DMS114 treated with DMSO at 0.1 percent for 48 hours (cell line): ENCODE measurements at regions not wholly inside any gene's neighbourhood (a gene's known extent, or its start where the extent isn't known, plus 50 kb on each side); places are given as distances from the start of the nearest gene placed in this dataset.
"Not testable (repeated sequence)": the region's sequence is repeated elsewhere in the genome, so short reads cannot be mapped to it uniquely, and the experiment has no call there.

ENCODE experiments used
- DNase-seq: peaks from one replicate; lab custom pipeline; 2025; ENCODE audit not compliant: unreplicated experiment; lab: John Stamatoyannopoulos, UW

- DNase-seq, result no peak
Observed at GRCh38 chr13:62234780-62235440, 819.3 kb upstream of the PCDH20 start.

GRCh38 chr13:62210951-62211350 is 795.3 kb upstream of the PCDH20 start:
- no peak for DNase-seq

GRCh38 chr13:62209529-62209928 is 793.9 kb upstream of the PCDH20 start:
- no peak for DNase-seq

GRCh38 chr13:62207388-62207787 is 791.7 kb upstream of the PCDH20 start:
- DNase-seq, result no peak

GRCh38 chr13:62206165-62206564 is 790.5 kb upstream of the PCDH20 start:
- no peak for DNase-seq

- no peak for DNase-seq
Observed at GRCh38 chr13:62205273-62205672, 789.6 kb upstream of the PCDH20 start.

GRCh38 chr13:62194371-62194770 is 778.7 kb upstream of the PCDH20 start:
- no peak for DNase-seq

- no peak for DNase-seq
Observed at GRCh38 chr13:62193919-62194318, 778.3 kb upstream of the PCDH20 start.

GRCh38 chr13:62185631-62186255 is 770.1 kb upstream of the PCDH20 start:
- no peak for DNase-seq

- DNase-seq, result no peak
Observed at GRCh38 chr13:62176051-62176450, 760.4 kb upstream of the PCDH20 start.

- DNase-seq, result peak; percentile 9
Observed at GRCh38 chr13:62173958-62174357, 758.3 kb upstream of the PCDH20 start.

GRCh38 chr13:62171697-62172096 is 756.0 kb upstream of the PCDH20 start:
- DNase-seq, result no peak

- no peak for DNase-seq
Observed at GRCh38 chr13:62168891-62169290, 753.2 kb upstream of the PCDH20 start.

GRCh38 chr13:62167650-62168172 is 752.1 kb upstream of the PCDH20 start:
- no peak for DNase-seq

GRCh38 chr13:62162860-62163259 is 747.2 kb upstream of the PCDH20 start:
- DNase-seq, result no peak

- DNase-seq, result no peak
Observed at GRCh38 chr13:62158520-62158919, 742.9 kb upstream of the PCDH20 start.

- DNase-seq, result not testable (repeated sequence)
Observed at GRCh38 chr13:62151724-62152123, 736.1 kb upstream of the PCDH20 start.

- DNase-seq, result no peak
Observed at GRCh38 chr13:62142048-62142447, 726.4 kb upstream of the PCDH20 start.

GRCh38 chr13:62139597-62139996 is 723.9 kb upstream of the PCDH20 start:
- DNase-seq, result no peak

GRCh38 chr13:62137629-62138405 is 722.2 kb upstream of the PCDH20 start:
- DNase-seq, result no peak

- DNase-seq, result no peak
Observed at GRCh38 chr13:62131604-62132003, 716.0 kb upstream of the PCDH20 start.
